Esophagus muscularis mucosa (tissue), 3 donors: ENCODE measurements at regions not wholly inside any gene's neighbourhood (a gene's known extent, or its start where the extent isn't known, plus 50 kb on each side); places are given as distances from the start of the nearest gene placed in this dataset.

Experiments
- EP300 ChIP-seq: sonication (generic); formaldehyde crosslinking; IDR thresholded peaks from one replicate; pipeline ENCODE4 v1.6.1; 2017; ENCODE audit warnings: antibody characterized with exemption
- TF ChIP-seq, protein P1 (sequence below), 3 experiments: fragments of 200-600 bp in 2 of 3; fragments of 450-650 bp in 1 of 3; sonication (generic) in 2 of 3; IDR thresholded peaks; one replicate each; pipeline ENCODE4 v1.5.1; 2017 to 2019; ENCODE audit warnings: antibody characterized with exemption in 3 of 3, mild to moderate bottlenecking in 2 of 3, moderate library complexity in 1 of 3

DNA sequence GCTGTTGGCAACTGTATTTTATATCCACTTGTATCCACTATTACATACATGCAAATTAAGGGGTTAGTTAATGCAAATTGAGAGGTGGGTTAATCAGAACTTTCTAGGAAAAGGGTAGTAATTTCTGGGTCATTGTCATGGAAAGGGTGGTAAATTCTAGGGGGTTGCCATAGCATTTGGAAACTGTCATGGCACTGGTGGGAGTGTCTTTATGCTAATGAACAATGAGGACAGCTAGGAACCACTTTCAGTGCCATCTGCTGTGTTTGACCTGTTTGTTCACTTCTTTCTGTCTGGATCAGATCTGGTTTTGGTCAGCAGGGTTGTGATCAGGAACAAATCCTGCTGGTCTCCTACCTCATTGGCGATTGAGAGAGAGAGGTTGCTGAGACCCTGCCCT is 283.3 kb upstream of the PRKCQ start:
- TF ChIP-seq, protein P1, sequence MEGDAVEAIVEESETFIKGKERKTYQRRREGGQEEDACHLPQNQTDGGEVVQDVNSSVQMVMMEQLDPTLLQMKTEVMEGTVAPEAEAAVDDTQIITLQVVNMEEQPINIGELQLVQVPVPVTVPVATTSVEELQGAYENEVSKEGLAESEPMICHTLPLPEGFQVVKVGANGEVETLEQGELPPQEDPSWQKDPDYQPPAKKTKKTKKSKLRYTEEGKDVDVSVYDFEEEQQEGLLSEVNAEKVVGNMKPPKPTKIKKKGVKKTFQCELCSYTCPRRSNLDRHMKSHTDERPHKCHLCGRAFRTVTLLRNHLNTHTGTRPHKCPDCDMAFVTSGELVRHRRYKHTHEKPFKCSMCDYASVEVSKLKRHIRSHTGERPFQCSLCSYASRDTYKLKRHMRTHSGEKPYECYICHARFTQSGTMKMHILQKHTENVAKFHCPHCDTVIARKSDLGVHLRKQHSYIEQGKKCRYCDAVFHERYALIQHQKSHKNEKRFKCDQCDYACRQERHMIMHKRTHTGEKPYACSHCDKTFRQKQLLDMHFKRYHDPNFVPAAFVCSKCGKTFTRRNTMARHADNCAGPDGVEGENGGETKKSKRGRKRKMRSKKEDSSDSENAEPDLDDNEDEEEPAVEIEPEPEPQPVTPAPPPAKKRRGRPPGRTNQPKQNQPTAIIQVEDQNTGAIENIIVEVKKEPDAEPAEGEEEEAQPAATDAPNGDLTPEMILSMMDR (IDR thresholded peaks at IDR 0.05) = no peak
- no peak for TF ChIP-seq EP300
